Mesenchymal stem cell (in vitro differentiated cells and primary cell): ENCODE measurements at regions not wholly inside any gene's neighbourhood (a gene's known extent, or its start where the extent isn't known, plus 50 kb on each side); places are given as distances from the start of the nearest gene placed in this dataset.

Experiments
- DNase-seq: peaks from one replicate; pipeline ENCODE4 v3.0.0-alpha.2; 2013
- H2AFZ ChIP-seq: one replicate; pipeline ENCODE4 v1.6.1; 2013; ENCODE audit warnings: low read depth, mild to moderate bottlenecking, control low read depth, inconsistent platforms, low read length, moderate library complexity
- H2AK5ac ChIP-seq: 2 replicates; pipeline ENCODE4 v1.6.1; 2013; ENCODE audit warnings: low read length, moderate library complexity, mild to moderate bottlenecking, inconsistent platforms; ENCODE audit not compliant: severe bottlenecking
- H2BK120ac ChIP-seq: one replicate; pipeline ENCODE4 v1.6.1; 2013; ENCODE audit warnings: low read depth, mild to moderate bottlenecking, inconsistent platforms, low read length, moderate library complexity
- H2BK12ac ChIP-seq, 2 experiments: one replicate each; pipeline ENCODE4 v1.6.1; 2013; ENCODE audit warnings: inconsistent platforms in 2 of 2, low read length in 2 of 2, mild to moderate bottlenecking in 2 of 2, moderate library complexity in 2 of 2, control low read depth in 1 of 2
- H2BK15ac ChIP-seq: one replicate; pipeline ENCODE4 v1.6.1; 2013; ENCODE audit warnings: mild to moderate bottlenecking, low read depth, inconsistent platforms; ENCODE audit not compliant: poor library complexity, severe bottlenecking
- H2BK5ac ChIP-seq: 2 replicates; pipeline ENCODE4 v1.6.1; 2013; ENCODE audit warnings: low read depth, mild to moderate bottlenecking, low read length, control low read depth, inconsistent platforms; ENCODE audit not compliant: poor library complexity, severe bottlenecking
- H3K14ac ChIP-seq, 2 experiments: one replicate each; pipeline ENCODE4 v1.6.1; 2013; ENCODE audit warnings: inconsistent platforms in 2 of 2, low read length in 2 of 2, control low read depth in 1 of 2, mild to moderate bottlenecking in 1 of 2, moderate library complexity in 1 of 2
- H3K18ac ChIP-seq, 2 experiments: one replicate each; pipeline ENCODE4 v1.6.1; 2013; ENCODE audit warnings: inconsistent platforms in 2 of 2, low read length in 2 of 2, control low read depth in 1 of 2, low read depth in 1 of 2, mild to moderate bottlenecking in 1 of 2
- H3K23ac ChIP-seq, 2 experiments: one replicate each; pipeline ENCODE4 v1.6.1; 2013; ENCODE audit warnings: inconsistent platforms in 2 of 2, low read length in 2 of 2, mild to moderate bottlenecking in 2 of 2, moderate library complexity in 2 of 2, control low read depth in 1 of 2
- H3K27ac ChIP-seq: 2 replicates; pipeline ENCODE4 v1.5.1; 2013; ENCODE audit warnings: mild to moderate bottlenecking, moderate library complexity, low read length, control low read depth, inconsistent platforms; ENCODE audit not compliant: poor library complexity, severe bottlenecking
- H3K27me3 ChIP-seq, 2 experiments: 2 replicates each; pipeline versions ENCODE4 v1.6.1 to v1.7.0; 2013; ENCODE audit warnings: low read length in 2 of 2, mild to moderate bottlenecking in 2 of 2, moderate library complexity in 2 of 2, control low read depth in 1 of 2, inconsistent platforms in 1 of 2; ENCODE audit not compliant: control insufficient read depth in 1 of 2, insufficient read depth in 1 of 2
- H3K36me3 ChIP-seq, 2 experiments: 2 replicates each; pipeline versions ENCODE4 v1.6.1 to v1.7.0; 2013; ENCODE audit warnings: low read length in 2 of 2, control low read depth in 1 of 2, inconsistent platforms in 1 of 2, low read depth in 1 of 2, mild to moderate bottlenecking in 1 of 2; ENCODE audit not compliant: insufficient read depth in 2 of 2, control insufficient read depth in 1 of 2
- H3K4ac ChIP-seq, 2 experiments: one replicate each; pipeline ENCODE4 v1.6.1; 2013; ENCODE audit warnings: inconsistent platforms in 2 of 2, low read length in 2 of 2, mild to moderate bottlenecking in 2 of 2, moderate library complexity in 2 of 2, control low read depth in 1 of 2, low read depth in 1 of 2
- H3K4me1 ChIP-seq: 2 replicates; pipeline ENCODE4 v1.6.1; 2013; ENCODE audit warnings: low read depth, low read length, control low read depth; ENCODE audit not compliant: control insufficient read depth, insufficient read depth
- H3K4me2 ChIP-seq: 2 replicates; pipeline ENCODE4 v1.6.1; 2013; ENCODE audit warnings: low read length, mild to moderate bottlenecking, inconsistent platforms; ENCODE audit not compliant: poor library complexity, severe bottlenecking
- H3K4me3 ChIP-seq, 2 experiments: 2 replicates each; pipeline versions ENCODE4 v1.5.1 to v1.7.0; 2013; ENCODE audit warnings: low read length in 2 of 2, mild to moderate bottlenecking in 2 of 2, control low read depth in 1 of 2, low read depth in 1 of 2; ENCODE audit not compliant: insufficient read depth in 1 of 2
- H3K79me1 ChIP-seq: replicated peaks from 2 replicates; pipeline ENCODE4 v1.6.1; 2013; ENCODE audit warnings: mild to moderate bottlenecking, control low read depth, low read length, inconsistent platforms; ENCODE audit not compliant: poor library complexity, severe bottlenecking
- H3K9ac ChIP-seq: 2 replicates; pipeline ENCODE4 v1.7.0; 2013; ENCODE audit warnings: mild to moderate bottlenecking, low read length, moderate library complexity
- H3K9me3 ChIP-seq: 2 replicates; pipeline ENCODE4 v1.7.0; 2013; ENCODE audit warnings: mild to moderate bottlenecking, low read length; ENCODE audit not compliant: control insufficient read depth
- H4K8ac ChIP-seq: one replicate; pipeline ENCODE4 v1.6.1; 2013; ENCODE audit warnings: inconsistent platforms, mild to moderate bottlenecking, low read length, moderate library complexity
- H4K91ac ChIP-seq: one replicate; pipeline ENCODE4 v1.6.1; 2013; ENCODE audit warnings: mild to moderate bottlenecking, low read length, inconsistent platforms
- WGBS: methylation state at CpG from one replicate; pipeline ENCODE4 v1.1.7; 2013; ENCODE audit warnings: mixed read lengths; 5-methylcytosine and 5-hydroxymethylcytosine counted together

- Histone ChIP-seq H3K27me3 (no peaks in the 10 kb centered on the region), H3K36me3 (no peaks in the 10 kb centered on the region), H3K14ac (no peak overlapping the region), H3K4ac (no peak overlapping the region), H3K9me3 (peaks cover 4% of the 10 kb centered on the region), H2AK5ac (no peak overlapping the region), H4K8ac (no peak overlapping the region), H2AFZ (no peak overlapping the region), H2BK5ac (no peak overlapping the region), H3K23ac (no peak overlapping the region), H3K27ac (no peak overlapping the region), H2BK12ac (no peak overlapping the region), H3K79me1 (no peaks in the 10 kb centered on the region), H3K4me2 (no peak overlapping the region), H3K4me1 (no peaks in the 10 kb centered on the region), H2BK120ac (no peak overlapping the region), H3K4me3 (no peak overlapping the region), H4K91ac (no peak overlapping the region), H3K18ac (no peak overlapping the region), H3K9ac (no peak overlapping the region), H2BK15ac (no peak overlapping the region)
- 88% methylated on average over 10 of the region's 19 CpGs for WGBS
- DNase-seq, result no peak
Observed at GRCh38 chr12:130254461-130255276, 83.0 kb upstream of the PIWIL1 start.

DNA sequence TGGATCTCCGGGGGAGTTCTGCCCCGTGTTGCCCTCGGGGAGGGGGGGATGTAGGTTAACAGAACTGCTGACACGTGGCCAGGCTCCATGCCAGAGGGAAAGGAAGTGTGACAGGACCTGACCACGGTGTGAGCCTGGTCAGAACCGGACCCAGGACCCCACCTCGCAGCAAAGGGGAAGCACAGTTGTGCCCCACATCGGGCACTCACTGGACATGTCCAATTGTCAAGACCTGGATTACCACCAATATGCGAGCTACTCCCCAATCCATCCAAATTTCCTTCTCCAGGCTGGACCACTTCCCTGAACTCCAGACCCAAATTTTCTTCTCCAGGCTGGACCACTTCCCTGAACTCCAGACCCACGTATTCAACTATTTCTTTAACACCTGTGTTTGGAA lies 78.8 kb upstream of the PIWIL1 start:
- Histone ChIP-seq H3K79me1 (no peaks in the 10 kb centered on the region), H3K18ac (no peak overlapping the region), H3K4me2 (no peak overlapping the region), H2AK5ac (no peak overlapping the region), H3K27ac (no peak overlapping the region), H3K4me1 (no peaks in the 10 kb centered on the region), H3K4ac (no peak overlapping the region), H2BK12ac (no peak overlapping the region), H4K91ac (no peak overlapping the region), H2AFZ (no peak overlapping the region), H3K9me3 (no peaks in the 10 kb centered on the region), H3K23ac (no peak overlapping the region), H3K27me3 (no peaks in the 10 kb centered on the region), H2BK5ac (no peak overlapping the region), H4K8ac (no peak overlapping the region), H3K36me3 (no peaks in the 10 kb centered on the region), H3K9ac (no peak overlapping the region), H3K14ac (no peak overlapping the region), H3K4me3 (no peak overlapping the region), H2BK15ac (no peak overlapping the region), H2BK120ac (no peak overlapping the region)
- DNase-seq, result no peak
- WGBS, result 72% methylated on average over 10 of the region's 10 CpGs

DNA sequence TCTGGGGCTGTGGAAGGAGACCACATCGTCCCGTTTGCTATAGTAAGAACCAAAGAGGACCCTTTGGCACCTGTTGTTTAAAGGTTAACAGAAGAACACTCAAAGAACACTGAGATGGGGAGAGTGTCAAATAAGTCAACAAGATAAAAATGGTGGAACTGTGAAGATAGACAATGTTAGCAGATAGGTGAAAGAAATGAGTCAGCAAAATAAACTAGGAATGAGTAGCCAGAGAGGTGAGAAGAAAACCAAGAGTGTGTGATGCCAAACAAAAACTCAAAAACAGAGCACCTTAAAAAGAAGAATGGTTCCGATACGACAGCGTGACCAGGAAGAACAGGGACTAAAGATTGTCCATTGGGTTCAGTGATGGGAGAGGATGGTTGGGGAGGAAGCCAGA lies 74.7 kb upstream of the PIWIL1 start:
- no peak overlapping the region for H2BK15ac ChIP-seq
- no peak overlapping the region for H3K4me3 ChIP-seq
- no peak overlapping the region for H2AK5ac ChIP-seq
- H3K4me2 ChIP-seq, result no peak overlapping the region
- no peaks in the 10 kb centered on the region for H3K36me3 ChIP-seq
- no peak overlapping the region for H3K27ac ChIP-seq
- H3K4me1 ChIP-seq, result no peaks in the 10 kb centered on the region
- H3K18ac ChIP-seq, result no peak overlapping the region
- H2BK5ac ChIP-seq, result no peak overlapping the region
- no peak overlapping the region for H3K9ac ChIP-seq
- H3K23ac ChIP-seq, result no peak overlapping the region
- no peak for DNase-seq
- H2BK12ac ChIP-seq, result no peak overlapping the region
- WGBS, result 85% methylated on average over 5 of the region's 5 CpGs
- H3K14ac ChIP-seq, result no peak overlapping the region
- no peak overlapping the region for H4K8ac ChIP-seq
- no peaks in the 10 kb centered on the region for H3K9me3 ChIP-seq
- H2AFZ ChIP-seq, result no peak overlapping the region
- no peak overlapping the region for H4K91ac ChIP-seq
- no peaks in the 10 kb centered on the region for H3K79me1 ChIP-seq
- H3K4ac ChIP-seq, result no peak overlapping the region
- no peaks in the 10 kb centered on the region for H3K27me3 ChIP-seq
- no peak overlapping the region for H2BK120ac ChIP-seq

DNA sequence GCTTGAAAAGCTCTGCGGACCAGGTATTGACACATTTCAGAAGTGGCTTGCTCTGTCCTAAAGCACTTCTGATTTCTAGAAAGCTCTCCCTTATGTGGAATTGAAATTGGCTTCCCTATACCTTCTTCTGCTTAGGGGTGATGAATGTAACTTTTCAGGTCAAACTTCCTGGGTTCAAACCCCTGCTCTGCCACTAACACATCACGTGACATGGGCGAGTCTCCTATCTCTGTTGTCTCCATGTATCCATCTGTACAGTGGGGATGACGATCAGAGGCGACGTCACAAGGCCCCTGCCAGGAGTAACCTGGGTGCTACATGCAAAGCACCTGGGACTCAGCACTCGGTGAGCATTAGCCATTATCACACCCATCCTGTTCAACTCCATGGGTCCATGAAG lies 73.7 kb upstream of the PIWIL1 start:
- Histone ChIP-seq H4K8ac (no peak overlapping the region), H2BK120ac (no peak overlapping the region), H3K23ac (no peak overlapping the region), H2BK12ac (no peak overlapping the region), H3K4ac (no peak overlapping the region), H3K18ac (no peak overlapping the region), H3K9ac (no peak overlapping the region), H3K27me3 (no peaks in the 10 kb centered on the region), H2AFZ (no peak overlapping the region), H3K14ac (no peak overlapping the region), H2BK5ac (no peak overlapping the region), H3K4me1 (no peaks in the 10 kb centered on the region), H2AK5ac (no peak overlapping the region), H3K27ac (no peak overlapping the region), H2BK15ac (no peak overlapping the region), H3K4me2 (no peak overlapping the region), H4K91ac (no peak overlapping the region), H3K36me3 (no peaks in the 10 kb centered on the region), H3K9me3 (no peaks in the 10 kb centered on the region), H3K4me3 (no peak overlapping the region), H3K79me1 (no peaks in the 10 kb centered on the region)
- 86% methylated on average over 7 of the region's 7 CpGs for WGBS
- DNase-seq, result no peak
